GM12874 (cell line): ENCODE measurements at regions not wholly inside any gene's neighbourhood (a gene's known extent, or its start where the extent isn't known, plus 50 kb on each side); places are given as distances from the start of the nearest gene placed in this dataset.

Source experiments
- CTCF ChIP-seq: IDR thresholded peaks from 2 replicates; pipeline ENCODE4 v1.5.1; 2011; ENCODE audit warnings: low read depth, mild to moderate bottlenecking, control low read depth, low read length, moderate library complexity; ENCODE audit not compliant: insufficient read depth

GRCh38 chr16:55239723-55240122, 84.3 kb upstream of the IRX6 start:
- TF ChIP-seq CTCF = no peak

GRCh38 chr16:55240888-55241287, 83.1 kb upstream of the IRX6 start:
- no peak for TF ChIP-seq CTCF

- no peak for TF ChIP-seq CTCF
Measured at GRCh38 chr16:55242667-55243066, 81.3 kb upstream of the IRX6 start.

GRCh38 chr16:55248058-55248457, 75.9 kb upstream of the IRX6 start:
- no peak for TF ChIP-seq CTCF

GRCh38 chr16:55248494-55248893, 75.5 kb upstream of the IRX6 start:
- no peak for TF ChIP-seq CTCF

GRCh38 chr16:55249361-55249760, 74.6 kb upstream of the IRX6 start:
- no peak for TF ChIP-seq CTCF

GRCh38 chr16:55249936-55250335, 74.1 kb upstream of the IRX6 start:
- TF ChIP-seq CTCF = no peak

GRCh38 chr16:55250701-55251100, 73.3 kb upstream of the IRX6 start:
- TF ChIP-seq CTCF = no peak
